ENCODE measurements at regions not wholly inside any gene's neighbourhood (a gene's known extent, or its start where the extent isn't known, plus 50 kb on each side); places are given as distances from the start of the nearest gene placed in this dataset.

DNA sequence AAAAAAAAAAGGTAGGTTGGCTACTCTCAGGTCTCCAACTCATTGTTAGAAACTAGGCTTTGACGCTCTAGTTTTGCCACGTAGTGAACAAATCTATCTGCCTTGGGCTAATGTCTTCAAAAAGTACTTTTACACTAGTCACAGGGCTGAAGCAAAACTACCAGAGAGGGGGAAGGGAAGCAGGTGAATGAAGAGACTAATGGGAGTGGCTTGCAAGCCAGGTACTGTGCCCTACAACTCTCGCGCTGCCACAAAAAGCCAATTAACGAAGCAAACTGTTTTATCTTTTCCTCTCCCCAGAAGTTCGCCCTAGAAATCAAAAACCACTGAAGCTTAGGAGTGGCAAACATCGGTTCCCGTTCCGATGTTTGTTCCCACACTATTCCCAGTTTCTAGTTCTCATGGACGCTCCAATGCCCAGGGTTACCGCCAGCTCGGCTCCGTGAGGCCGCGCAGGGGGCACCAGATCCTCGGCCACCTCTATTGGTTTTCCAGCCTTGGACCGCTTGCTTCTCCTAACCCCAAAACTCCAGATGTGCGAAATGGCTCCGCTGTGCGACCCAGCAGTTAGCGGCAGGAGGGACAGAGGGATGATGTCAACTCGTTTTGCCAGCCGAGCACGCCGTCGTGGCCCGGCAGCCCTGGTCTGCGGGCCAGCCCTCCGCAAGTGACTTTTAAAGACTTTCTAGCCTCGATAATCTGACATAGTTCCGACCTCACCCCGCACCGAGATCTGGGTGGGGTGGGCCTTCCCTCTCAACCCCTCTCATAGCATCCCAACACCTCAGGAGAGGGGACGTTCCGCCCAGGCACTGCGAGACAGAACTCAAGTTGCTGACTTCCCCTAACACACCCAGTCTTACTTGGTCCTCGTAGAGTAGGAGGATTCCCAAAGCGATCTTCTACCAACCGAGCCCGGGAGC lies 242.1 kb downstream of the KDM5D start:
- Histone ChIP-seq H3K4me3 (no peak overlapping the region), H3K36me3 (no peaks in the 10 kb centered on the region), H3K27me3 (peaks cover 0 to 5% (median 0%) of the 10 kb centered on the region in 9 donors), H3K27ac (no peak overlapping the region), H3K4me1 (no peaks in the 10 kb centered on the region), H3K9me3 (no peaks in the 10 kb centered on the region)
- 22 to 24% methylated on average over 40 of the region's 40 CpGs; no CpG with 5 or more reads in 2 of the 4 donors for WGBS, 4 donors
- TF ChIP-seq, protein P1, sequence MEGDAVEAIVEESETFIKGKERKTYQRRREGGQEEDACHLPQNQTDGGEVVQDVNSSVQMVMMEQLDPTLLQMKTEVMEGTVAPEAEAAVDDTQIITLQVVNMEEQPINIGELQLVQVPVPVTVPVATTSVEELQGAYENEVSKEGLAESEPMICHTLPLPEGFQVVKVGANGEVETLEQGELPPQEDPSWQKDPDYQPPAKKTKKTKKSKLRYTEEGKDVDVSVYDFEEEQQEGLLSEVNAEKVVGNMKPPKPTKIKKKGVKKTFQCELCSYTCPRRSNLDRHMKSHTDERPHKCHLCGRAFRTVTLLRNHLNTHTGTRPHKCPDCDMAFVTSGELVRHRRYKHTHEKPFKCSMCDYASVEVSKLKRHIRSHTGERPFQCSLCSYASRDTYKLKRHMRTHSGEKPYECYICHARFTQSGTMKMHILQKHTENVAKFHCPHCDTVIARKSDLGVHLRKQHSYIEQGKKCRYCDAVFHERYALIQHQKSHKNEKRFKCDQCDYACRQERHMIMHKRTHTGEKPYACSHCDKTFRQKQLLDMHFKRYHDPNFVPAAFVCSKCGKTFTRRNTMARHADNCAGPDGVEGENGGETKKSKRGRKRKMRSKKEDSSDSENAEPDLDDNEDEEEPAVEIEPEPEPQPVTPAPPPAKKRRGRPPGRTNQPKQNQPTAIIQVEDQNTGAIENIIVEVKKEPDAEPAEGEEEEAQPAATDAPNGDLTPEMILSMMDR (IDR thresholded peaks at IDR 0.05) = no peak
- no peak for TF ChIP-seq POLR2A (IDR thresholded peaks at IDR 0.05)
- intact Hi-C loops (cut with DNase I) = no loop called here
- ATAC-seq (no peak), DNase-seq (no peak)

DNA sequence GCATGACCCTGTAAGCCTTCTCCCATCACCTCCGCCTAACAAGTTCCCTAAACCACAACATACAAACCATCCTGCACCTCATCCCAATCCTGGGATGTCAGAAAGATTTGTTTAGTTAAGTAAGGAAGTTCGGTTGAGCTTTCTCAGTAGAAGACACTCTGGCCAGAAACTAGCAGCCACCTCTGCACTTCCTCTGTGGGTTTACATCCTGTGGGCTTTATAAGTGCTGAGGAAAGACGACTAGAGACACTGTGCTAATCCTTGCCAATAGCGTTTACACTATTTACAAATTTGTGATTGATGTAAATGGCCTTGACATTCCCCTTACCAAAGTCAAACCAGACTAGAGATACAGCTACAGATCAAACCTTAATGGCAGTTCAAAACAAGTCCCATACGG lies 246.0 kb downstream of the KDM5D start:
- TF ChIP-seq POLR2A (IDR thresholded peaks at IDR 0.05) = no peak
- TF ChIP-seq, protein P1 (IDR thresholded peaks at IDR 0.05) = no peak
- ATAC-seq (no peak), DNase-seq (no peak)
- H3K27ac ChIP-seq = no peak overlapping the region
- peaks cover 0 to 5% (median 0%) of the 10 kb centered on the region in 9 donors for H3K27me3 ChIP-seq
- no peaks in the 10 kb centered on the region for H3K36me3 ChIP-seq
- H3K4me3 ChIP-seq = no peak overlapping the region
- H3K9me3 ChIP-seq = no peaks in the 10 kb centered on the region
- WGBS, 4 donors = 55 to 59% methylated on average over 5 of the region's 5 CpGs; no CpG with 5 or more reads in 2 of the 4 donors
- H3K4me1 ChIP-seq = no peaks in the 10 kb centered on the region
- intact Hi-C loops (cut with DNase I) = no loop called here

DNA sequence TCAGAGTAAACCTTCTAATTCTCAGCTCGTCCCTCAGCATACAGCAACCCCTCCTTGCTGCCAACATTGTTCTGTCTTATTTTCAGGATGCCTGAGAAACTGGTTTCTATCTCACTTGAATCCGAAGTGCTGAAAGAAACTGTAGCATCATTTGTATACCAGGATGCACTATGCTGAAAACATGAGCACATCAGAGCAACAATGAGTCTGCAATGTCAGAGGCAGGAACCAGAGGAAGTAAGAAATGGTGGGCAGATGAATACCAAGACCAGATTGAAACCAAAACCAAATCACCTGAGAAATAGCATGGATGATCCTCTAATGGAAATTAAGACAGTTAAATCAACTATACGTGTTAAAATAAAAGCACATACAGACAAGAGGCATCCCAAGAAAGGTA lies 257.0 kb downstream of the KDM5D start:
- peaks cover 0 to 17% (median 0%) of the 10 kb centered on the region in 12 donors for H3K9me3 ChIP-seq
- no peaks in the 10 kb centered on the region for H3K27me3 ChIP-seq
- DNase-seq (no peak), ATAC-seq (no peak)
- H3K4me1 ChIP-seq = no peaks in the 10 kb centered on the region
- 57 to 62% methylated on average over 3 of the region's 3 CpGs; no CpG with 5 or more reads in 2 of the 4 donors for WGBS, 4 donors
- no peak for TF ChIP-seq POLR2A (IDR thresholded peaks at IDR 0.05)
- TF ChIP-seq, protein P1 (IDR thresholded peaks at IDR 0.05) = no peak
- intact Hi-C loops (cut with DNase I) = no loop called here
- no peaks in the 10 kb centered on the region for H3K36me3 ChIP-seq
- no peak overlapping the region for H3K27ac ChIP-seq
- no peak overlapping the region for H3K4me3 ChIP-seq

DNA sequence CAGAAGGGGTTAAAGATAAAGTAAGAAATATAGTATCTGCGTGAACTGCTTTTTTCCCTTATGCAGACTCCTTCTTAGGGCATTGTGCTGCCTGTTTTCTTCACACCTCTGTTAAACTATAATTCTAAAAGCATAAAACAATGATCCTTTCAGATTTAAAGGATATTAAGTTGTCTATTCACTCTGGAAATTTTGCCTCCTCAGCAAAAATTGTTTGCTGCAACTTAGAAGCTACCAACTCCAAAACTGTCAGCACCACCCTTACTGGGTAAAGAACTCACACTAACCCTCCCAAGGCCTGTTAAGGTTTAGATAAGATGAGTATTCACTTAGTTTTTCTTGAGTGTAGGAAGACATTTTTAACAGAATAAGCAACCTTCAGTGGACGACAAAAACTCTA lies 259.5 kb downstream of the KDM5D start:
- DNase-seq = no peak
- H3K9me3 ChIP-seq = no peaks in the 10 kb centered on the region
- no peak overlapping the region for H3K27ac ChIP-seq
- ATAC-seq = no peak
- H3K4me3 ChIP-seq = no peak overlapping the region
- H3K4me1 ChIP-seq = no peaks in the 10 kb centered on the region
- H3K36me3 ChIP-seq = no peaks in the 10 kb centered on the region
- intact Hi-C loops (cut with DNase I) = no loop called here
- H3K27me3 ChIP-seq = no peaks in the 10 kb centered on the region
- TF ChIP-seq, protein P1 (IDR thresholded peaks at IDR 0.05) = no peak
- no peak for TF ChIP-seq POLR2A (IDR thresholded peaks at IDR 0.05)
- WGBS, 4 donors = 71 to 75% methylated on average over 2 of the region's 2 CpGs; no CpG with 5 or more reads in 2 of the 4 donors
